Globus pallidus (tissue), 1 donor: ENCODE measurements at regions not wholly inside any gene's neighbourhood (a gene's known extent, or its start where the extent isn't known, plus 50 kb on each side); places are given as distances from the start of the nearest gene placed in this dataset.
"Not testable (repeated sequence)": the region's sequence is repeated elsewhere in the genome, so short reads cannot be mapped to it uniquely, and the experiment has no call there.

ENCODE experiments used
- DNase-seq: peaks from one replicate; pipeline ENCODE4 v3.0.0-alpha.2; 2015; ENCODE audit warnings: low spot score

DNA sequence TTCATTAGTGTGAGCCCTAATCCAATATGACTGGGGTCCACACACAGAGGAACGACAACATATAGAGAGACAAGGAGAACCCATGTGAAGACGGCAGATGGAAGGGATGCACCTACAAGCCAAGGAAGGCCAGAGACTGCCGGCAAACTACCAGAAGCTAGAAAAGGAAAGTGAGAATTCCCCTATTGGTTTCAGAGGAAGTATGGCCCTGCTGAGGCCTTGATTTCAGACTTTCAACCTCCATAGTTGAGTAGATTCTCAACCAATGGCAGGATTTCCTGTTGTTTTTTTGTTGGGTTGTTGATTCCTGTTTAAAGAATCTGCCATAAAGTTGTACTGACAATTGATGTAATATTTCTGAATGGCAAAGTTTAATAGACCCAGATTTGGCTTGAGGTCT is 241.5 kb downstream of the SATB2 start:
- no peak for DNase-seq

DNA sequence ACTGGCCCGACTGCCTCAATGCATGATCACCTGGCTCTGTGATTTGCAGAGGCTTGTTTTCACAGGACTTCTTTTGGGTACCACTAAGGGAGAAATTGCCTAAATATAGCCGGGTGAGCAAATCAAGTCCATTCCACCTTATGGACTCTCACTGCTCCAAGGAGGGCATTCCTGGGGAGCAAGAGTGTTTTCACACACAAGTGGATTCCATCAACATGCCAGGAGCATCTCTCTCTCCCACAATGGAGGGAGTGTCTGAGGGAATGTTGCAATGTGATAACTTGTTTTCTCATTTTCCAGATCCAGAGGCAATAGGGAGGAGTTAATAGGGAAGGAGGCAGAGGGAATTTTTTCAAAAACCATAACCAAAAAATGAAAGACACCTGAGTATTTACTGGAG is 250.7 kb downstream of the SATB2 start:
- DNase-seq: no peak

DNA sequence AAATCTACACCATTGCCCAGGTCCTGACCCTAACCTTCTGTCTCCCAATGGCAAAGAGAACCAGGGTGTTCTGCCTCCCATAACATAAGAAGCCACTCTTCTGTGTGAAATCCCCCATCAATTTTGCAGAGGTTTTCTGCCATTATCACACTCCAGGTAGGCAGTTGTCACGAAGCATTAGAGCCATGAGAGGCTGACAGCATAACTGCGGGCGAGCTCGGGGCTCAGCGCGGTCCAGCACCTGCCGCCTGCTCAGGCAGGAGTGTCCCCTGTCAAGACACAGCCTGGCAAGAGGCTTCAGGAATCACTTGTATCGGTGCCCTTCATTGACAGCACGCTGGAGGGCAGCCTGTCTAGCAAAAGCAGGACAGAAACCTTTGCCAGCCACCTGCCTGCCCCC is 251.2 kb downstream of the SATB2 start:
- no peak for DNase-seq

DNA sequence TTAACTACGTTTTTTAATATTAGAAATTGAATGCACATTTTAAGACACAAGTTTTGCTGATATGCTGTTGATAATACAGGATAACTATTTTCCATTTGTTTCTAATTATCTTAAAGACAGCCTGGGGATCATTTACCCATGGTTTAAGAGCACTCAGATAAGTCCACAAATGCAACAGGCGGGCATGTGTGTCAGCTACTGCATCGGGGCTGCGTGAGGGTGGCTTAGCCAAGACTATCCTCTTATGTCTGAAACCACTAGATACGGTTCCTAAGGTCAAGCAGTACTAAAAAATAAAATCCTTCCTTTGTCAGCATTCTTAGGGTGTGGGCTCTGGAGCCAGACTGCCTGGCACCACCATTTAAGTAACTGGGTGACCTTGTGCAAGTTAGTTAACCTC is 254.8 kb downstream of the SATB2 start:
- no peak for DNase-seq

DNA sequence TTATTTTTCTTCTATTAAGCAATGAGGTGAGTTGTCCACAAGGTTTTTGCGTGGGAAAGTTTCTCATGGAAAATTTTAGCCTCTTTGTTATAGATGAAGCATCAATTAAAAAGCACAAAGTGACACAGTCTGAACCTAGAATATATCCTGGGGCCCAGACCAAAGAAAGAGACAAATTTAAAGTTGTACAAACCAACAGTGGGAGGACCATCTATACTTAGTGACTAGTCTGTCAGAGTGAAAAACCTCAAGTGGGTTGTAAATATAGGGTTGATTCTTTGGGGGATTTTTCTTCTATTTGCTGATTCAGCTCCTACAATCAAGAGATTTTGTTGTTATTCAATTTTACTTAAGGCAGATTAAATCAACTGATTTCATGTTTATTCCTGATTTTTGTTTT is 256.2 kb downstream of the SATB2 start:
- no peak for DNase-seq

DNA sequence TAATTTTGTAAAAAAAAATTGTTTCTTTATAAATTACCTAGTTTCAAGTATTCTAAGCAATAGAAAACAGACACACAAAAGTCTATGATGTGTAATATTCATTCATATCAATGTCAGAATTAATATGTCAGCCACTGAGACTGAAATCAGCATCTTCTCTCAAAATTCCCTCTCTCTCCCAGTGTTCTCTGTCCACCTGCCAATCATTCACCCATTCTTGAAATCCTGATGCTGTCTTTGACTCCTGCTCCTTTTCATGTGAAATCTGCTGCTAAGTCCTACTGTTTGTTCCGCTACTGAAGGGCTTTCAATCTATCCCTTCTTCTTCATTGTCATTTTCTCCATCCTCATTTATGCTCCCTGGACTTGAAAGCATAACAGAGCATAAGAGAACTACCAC is 257.9 kb downstream of the SATB2 start:
- no peak for DNase-seq

DNA sequence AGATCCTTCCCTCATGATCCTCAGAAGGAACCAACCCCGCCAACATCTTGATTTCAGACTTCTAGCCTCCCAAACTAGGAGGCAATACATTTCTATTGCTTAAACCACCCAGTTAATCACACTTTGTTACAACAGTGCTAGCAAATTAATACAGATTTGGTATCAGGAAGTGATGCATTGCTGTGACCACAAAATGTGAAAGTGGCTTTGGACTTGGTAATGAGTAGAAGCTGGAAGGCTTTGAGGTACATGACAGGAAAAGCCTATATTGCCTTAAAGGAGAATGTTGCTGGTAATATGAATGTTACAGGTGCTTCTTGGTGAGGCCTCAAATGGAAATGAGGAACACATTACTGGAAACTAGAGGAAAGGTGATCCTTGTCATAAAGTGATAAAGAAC is 260.3 kb downstream of the SATB2 start:
- DNase-seq: no peak

DNA sequence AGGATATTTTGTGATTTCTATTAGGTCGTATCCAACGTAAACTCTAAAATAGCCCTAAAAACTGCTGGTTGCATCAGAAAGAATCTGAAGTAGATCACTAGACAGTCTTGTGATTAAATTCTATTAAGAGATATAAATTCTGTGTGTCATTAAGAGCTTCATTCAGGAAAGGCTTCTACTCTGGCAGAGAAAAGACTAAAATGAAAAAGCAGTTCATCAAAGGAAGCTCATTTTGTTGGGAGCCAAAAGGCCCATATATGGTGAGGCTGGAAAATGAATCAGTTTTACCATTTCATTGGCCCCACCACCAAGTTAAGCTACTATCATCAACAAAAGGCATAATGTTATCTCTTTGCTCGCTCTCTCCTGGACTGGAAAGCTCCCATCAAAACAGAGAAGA is 261.1 kb downstream of the SATB2 start:
- no peak for DNase-seq

DNA sequence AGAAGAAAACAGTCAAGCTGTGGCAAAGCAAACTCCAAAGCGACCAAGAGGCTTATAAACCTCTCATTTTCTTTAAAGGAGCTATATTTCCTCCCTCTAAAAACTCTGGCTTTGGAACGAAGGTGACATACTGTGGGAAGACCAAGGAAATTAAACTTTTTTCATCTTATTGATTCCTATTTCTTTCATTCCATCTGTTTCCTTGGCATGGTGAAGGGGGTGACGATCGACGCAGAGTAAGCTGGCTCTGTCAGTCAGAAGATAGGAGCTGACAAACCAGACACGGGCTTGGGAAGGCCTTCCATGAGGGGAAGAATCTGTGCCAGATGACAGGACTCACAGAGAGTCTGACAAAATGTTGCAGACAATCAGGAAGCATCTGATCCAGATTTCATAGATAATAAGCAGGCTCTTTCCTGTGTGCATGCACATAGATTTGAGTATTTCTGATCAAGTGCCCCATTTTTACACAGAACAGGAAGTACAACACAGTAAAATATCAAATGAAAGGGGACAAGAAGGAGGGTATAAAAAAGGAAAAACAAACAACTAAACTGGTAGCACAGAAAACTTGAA is 261.7 kb downstream of the SATB2 start:
- no peak for DNase-seq

DNA sequence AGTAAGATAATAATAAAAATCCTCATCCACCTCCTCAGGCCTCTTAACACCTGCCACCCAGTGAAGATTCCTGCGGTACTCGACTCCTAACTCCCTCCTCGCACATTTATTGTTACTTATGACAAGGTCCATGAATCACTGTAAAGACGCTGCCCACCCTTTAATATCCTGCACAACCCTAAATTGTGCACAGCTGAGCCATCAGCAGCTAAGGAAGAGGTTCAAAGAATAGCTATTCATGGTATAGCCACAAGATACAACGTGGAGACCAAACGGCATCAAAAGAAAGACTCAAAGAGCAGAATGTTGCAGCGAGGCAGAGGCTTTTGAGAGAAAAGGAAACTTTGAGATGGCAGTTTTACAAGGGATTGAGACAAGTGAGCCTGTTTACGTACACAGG is 266.3 kb downstream of the SATB2 start:
- no peak for DNase-seq

DNA sequence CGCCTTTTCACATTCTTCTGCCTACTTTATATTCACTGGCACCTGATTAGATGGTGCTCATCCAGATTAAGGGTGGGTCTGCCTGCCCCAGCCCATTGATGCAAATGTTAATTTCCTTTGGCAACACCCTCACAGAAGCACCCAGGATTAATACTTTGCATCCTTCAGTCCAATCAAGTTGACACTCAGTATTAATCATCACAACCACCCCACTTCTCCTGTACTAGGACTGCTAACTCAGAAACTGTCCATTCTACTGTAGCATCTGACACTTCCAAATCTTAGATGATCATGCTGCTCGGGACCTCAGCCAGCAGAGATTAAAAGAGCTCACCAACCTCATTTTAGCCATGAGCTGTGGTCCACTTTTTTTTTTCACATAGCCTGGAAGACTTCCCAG is 268.5 kb downstream of the SATB2 start:
- no peak for DNase-seq

DNA sequence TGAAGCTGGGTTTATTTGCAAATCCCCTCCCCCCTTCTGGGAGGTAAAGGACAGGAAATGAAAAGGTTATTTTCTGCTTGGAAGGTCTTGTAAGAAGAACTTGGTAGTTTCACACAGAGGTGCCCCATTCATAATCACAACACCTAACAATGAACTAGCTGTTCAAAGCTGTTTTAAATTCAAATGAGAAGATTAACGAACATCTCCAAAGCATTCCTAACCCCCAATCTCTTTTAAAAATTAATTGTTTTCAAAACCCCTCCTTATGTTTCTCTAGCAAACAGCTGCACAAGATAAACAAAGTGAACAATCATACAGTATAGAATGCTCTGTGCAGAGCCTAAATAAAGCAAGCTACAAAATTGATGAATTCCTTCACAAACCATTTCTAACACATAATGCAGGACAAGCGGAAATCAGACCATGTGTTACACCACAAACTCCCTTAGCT is 271.4 kb downstream of the SATB2 start:
- DNase-seq: no peak

DNA sequence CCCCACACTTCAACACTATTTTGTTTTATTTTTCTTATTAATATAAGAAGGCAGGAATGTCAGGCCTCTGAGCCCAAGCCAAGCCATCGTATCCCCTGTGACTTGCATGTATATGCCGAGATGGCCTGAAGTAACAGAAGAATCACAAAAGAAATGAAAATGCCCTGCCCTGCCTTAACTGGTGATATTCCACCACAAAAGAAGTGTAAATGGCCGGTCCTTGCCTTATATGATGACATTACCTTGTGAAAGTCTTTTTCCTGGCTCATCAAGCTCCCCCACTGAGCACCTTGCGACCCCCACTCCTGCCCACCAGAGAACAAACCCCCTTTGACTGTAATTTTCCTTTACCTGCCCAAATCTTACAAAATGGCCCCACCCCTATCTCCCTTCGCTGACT is 272.6 kb downstream of the SATB2 start:
- not testable (repeated sequence) for DNase-seq

DNA sequence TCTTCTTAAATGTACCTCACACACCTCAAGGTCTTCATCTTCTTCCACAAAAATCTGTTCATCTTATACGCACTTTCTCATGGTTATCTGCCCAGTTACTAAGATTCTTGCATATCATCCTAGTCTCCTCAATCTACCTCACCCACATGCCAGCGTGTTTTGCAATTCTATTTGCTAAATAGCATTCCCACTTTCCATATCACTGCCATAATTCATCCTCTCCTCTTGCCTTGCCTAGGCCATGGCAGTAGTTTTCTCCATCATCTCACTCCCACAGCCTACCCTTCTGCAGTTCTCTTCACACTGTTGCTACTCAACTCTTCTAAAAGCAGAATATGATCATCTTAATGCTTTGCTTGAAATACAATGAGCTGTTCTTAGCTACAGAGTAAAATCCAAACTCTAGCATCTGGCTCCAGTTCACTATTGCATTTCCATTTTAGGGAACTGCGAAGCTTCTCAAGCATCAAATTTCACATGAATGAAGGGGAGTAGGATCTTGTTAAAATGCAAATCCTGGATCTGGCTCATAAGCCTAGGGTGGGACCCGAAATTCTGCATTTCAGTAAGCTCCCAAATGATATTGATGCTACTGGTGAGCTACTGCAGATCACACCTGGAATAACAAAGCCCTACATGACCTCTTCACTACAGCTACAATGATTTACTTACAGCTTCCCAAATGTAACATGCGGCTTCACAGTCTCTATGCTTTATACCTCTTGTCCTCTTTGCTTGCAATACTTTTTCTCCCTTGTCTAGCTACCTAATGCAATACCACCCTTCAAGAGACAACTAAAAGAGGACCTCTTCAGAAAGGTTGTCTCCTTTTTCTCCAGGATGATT is 293.9 kb downstream of the SATB2 start:
- DNase-seq: no peak

DNA sequence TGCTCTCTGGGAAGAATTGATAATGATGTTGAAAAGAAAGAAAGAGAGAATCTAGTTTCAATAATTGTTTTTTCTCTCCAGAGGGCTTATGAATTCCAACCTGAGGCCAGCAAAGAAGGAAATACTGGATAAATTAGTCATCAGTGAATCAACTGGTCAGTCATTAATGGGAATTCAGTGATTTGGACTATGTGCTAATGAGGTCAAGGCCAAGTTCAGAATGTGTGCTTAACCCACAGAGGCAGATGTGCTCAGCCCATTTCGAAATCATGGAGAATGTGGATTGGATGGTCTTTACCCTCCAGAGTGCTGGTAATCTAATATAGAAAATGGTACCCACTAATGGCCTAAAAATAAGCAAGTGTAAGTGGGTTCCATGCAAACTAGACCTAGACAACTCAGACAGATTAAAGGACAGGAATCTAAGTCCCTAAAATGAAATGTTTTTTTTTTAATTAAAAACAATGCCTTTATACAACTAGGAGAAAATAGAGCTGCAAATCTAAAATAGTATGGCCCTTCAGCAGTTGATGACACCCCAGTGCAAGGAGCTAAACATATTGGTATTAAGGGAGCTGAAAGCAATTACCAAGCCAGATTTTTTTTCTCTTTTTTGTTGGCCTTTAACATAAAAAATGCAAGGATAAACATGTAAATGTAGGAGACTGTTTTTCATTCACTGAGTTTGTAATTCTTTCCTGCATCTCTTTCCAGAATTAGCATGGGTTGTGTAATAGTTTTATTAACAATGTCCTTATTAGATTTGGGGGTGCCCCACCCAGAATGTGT is 296.9 kb downstream of the SATB2 start:
- DNase-seq: no peak

DNA sequence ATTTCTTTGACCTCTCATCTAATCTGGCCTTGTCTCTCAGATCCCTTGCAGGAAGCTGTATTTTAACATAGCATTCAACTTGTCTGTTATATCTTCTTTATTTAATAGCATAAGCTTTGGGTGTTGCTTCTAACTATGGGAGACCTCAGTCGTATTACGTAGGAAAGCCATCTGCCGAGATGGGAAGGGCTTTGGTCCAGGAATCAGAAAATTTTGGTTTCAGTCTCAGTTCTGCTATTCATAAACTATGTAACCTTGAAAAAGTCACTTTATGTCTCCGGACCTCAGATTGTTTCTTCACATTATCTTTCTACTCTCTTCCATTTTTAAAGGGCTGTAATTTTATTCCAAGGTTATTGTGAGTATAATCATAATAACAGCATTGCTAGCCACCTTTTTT is 297.7 kb downstream of the SATB2 start:
- no peak for DNase-seq

DNA sequence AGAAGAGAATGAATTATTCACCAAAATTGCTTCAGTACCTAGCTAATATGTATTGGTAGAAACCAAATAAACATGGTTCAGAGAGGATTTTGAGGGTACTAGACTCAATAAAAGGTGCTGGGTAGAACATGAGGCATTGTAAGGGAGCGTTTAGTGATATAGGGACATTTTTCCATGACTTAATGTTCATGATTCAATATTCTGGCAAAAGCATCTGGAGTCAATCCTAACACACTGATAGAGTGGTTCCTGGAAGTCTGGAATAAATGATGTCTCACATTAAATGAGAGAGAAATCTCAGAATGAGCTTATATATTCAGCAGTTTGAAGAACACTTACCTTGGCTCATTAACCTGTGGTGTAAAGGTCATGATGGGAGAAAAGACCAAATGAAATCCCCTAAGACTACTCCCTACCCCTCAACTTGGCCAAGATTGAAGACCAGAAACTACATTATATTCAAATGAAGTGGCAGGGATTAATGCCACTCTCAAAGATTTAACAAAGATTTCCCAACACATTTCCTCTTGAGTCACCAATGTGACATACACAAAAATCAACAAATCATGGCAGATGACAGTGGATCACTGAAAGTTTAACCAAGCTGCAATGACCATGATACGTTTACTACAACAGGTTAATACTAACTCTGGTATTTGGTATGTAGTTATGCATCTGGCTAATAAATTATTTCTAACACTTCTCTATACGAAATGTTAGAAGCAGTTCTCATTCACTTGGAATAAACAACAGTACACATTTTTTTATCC is 309.5 kb downstream of the SATB2 start:
- DNase-seq: no peak

DNA sequence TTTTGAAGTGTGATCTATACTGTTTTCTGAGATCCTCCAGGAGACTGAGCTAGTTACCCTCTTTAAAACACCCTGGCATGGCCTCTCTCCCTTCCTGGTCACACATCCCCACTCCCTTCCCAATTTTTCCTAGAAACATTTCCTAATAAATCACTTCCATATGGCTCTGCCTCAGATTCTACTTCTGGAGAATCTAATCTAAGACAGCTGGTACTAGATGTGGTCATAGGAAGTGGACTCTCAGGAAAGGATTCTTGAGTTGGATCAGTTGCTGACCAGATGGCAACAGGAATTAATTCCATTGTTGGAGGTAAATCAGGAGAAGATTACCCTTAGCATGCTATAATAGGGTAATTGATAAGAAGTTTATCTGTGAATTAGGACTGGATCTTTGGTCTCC is 310.5 kb downstream of the SATB2 start:
- DNase-seq: no peak

DNA sequence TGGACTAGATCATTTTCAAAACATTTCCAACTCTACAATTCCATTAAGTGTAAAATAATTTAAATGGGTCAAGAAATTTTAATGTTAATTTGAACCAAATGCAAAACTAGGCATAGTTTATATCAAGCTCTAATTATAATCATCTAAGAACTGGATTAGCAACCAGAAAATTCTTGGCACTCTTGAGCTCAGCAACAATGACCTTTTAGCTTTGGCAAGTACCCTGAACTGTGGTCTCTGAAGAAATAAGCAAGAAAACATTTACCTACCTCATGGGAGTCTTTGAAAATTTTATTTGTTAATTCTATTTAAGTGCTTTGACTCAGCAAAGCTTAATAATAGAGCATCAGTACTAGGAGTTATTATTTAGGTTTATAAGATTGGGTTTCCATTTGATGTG is 313.2 kb downstream of the SATB2 start:
- DNase-seq: no peak

DNA sequence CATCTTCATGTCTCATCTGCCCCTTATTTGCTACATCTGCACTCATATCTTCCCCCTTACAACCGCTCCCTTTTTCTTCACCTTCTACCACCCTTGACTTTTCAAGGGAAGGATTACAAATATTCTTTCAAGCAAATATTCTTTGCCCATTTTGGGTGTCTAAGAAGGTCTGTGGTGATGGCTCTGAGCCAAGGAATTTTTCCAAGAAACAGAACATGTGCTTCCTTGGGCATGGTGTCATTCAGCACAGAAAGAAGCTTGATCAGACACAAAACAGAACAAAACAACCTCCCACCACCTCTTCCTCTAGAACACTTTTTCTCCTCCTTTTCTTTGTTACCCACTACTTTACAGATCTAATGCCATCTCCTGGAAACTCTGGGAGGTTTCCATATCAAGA is 313.7 kb downstream of the SATB2 start:
- no peak for DNase-seq

DNA sequence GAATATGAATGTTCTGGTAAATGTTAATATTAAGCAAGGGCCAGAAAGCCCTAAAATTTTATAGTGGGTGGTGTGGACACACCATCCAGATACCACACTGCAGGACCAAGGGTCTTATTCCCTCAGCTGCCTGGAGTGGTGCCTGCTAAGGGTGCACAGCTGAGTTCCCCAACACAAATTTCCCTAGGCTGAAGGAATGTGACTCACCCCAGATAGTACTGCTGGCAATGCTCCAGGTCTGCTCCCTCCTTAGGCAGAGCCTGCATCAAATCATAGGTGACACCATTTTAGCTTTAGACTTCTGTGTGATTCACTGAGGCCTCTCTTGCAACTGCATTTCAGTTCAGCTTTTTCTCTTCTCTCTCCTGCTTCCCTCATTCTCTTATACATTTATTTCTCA is 321.1 kb downstream of the SATB2 start:
- DNase-seq: no peak

DNA sequence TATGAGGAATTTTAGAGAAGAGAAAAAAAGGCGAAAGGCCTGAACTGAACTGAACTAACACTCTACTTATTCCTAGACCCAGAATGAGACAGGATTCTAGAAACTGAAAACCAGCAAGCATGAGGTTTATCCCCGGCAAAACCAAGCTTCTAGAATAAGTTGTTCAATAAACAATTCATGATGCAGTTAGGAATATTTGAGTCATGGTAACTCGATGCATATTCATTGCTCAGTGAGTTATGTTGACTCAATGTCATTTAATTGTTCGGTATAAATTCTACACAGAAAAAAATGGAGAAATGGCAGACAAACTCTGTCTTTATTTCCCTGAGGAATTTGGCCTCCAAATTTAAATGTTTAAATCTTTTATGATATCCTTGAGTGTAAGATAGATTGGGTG is 321.5 kb downstream of the SATB2 start:
- no peak for DNase-seq
